Upper lobe of left lung (tissue), 6 donors: ENCODE measurements at regions not wholly inside any gene's neighbourhood (a gene's known extent, or its start where the extent isn't known, plus 50 kb on each side); places are given as distances from the start of the nearest gene placed in this dataset.

Experiments
- ATAC-seq, 2 donors: fragments of 200-7000 bp; cut with Tn5 transposase; one replicate each; pipeline ENCODE4 v1.9.1; 2022; ENCODE audit warnings: mild to moderate bottlenecking in 2 of 2, moderate library complexity in 2 of 2; ENCODE audit not compliant: low FRiP score in 2 of 2
- DNase-seq, 2 donors: peaks; one replicate each; pipeline ENCODE4 v3.0.0-alpha.2; 2019 to 2020
- H3K27ac ChIP-seq, 4 donors: fragments of 200-600 bp; sonication (generic); one replicate each; pipeline ENCODE4 v1.5.1; 2016 to 2019
- H3K27me3 ChIP-seq, 4 donors: fragments of 200-600 bp; sonication (generic); one replicate each; pipeline ENCODE4 v1.5.1; 2017 to 2019
- H3K36me3 ChIP-seq, 4 donors: fragments of 200-600 bp; sonication (generic); one replicate each; pipeline ENCODE4 v1.5.1; 2016 to 2019
- H3K4me1 ChIP-seq, 4 donors: fragments of 200-600 bp; sonication (generic); one replicate each; pipeline ENCODE4 v1.5.1; 2018 to 2019
- H3K4me3 ChIP-seq, 4 donors: fragments of 200-600 bp; sonication (generic); one replicate each; pipeline ENCODE4 v1.5.1; 2017 to 2019; ENCODE audit warnings: mild to moderate bottlenecking in 2 of 4, moderate library complexity in 1 of 4
- H3K9me3 ChIP-seq, 4 donors: fragments of 200-600 bp; sonication (generic); one replicate each; pipeline ENCODE4 v1.5.1; 2018 to 2019
- CTCF ChIP-seq, 6 experiments: fragments of 450-650 bp in 4 of 6; fragments of 200-600 bp in 2 of 6; sonication (generic) in 2 of 6; IDR thresholded peaks; one replicate each; pipeline ENCODE4 v1.5.1; 2016 to 2019; ENCODE audit warnings: antibody characterized with exemption in 6 of 6
- EP300 ChIP-seq, 4 donors: sonication (generic); formaldehyde crosslinking; IDR thresholded peaks; one replicate each; pipeline ENCODE4 v1.5.1; 2017; ENCODE audit warnings: antibody characterized with exemption in 4 of 4, control low read depth in 2 of 4
- POLR2A ChIP-seq, 4 donors: fragments of 450-650 bp; IDR thresholded peaks; one replicate each; pipeline ENCODE4 v1.5.1; 2016 to 2017; ENCODE audit warnings: antibody characterized with exemption in 4 of 4, mild to moderate bottlenecking in 2 of 4
- POLR2AphosphoS5 ChIP-seq, 2 donors: sonication (generic); formaldehyde crosslinking; IDR thresholded peaks; one replicate each; pipeline ENCODE4 v1.5.1; 2017; ENCODE audit warnings: antibody characterized with exemption in 2 of 2
- WGBS, 2 donors: methylation state at CpG; one replicate each; pipeline ENCODE4 v1.1.5; 2017 to 2018; 5-methylcytosine and 5-hydroxymethylcytosine counted together
- donor health status: DM: no; HTN: no; CAD: no; lungs with moderate emphysema.
- donor health status: DM: no; HTN: yes; CAD: no; lungs with severe emphysema.

GRCh38 chr5:21071421-21071820 is 1083.4 kb upstream of the CDH18 start:
- ATAC-seq (no peak), DNase-seq (no peak)
- Histone ChIP-seq H3K27ac (no peak overlapping the region), H3K4me3 (no peak overlapping the region), H3K36me3 (no peaks in the 10 kb centered on the region), H3K27me3 (no peaks in the 10 kb centered on the region), H3K4me1 (no peaks in the 10 kb centered on the region), H3K9me3 (no peaks in the 10 kb centered on the region)
- 74 to 83% methylated on average over 4 of the region's 4 CpGs for WGBS, 2 donors
- TF ChIP-seq EP300 (IDR thresholded peaks at IDR 0.05) (no peak), CTCF (IDR thresholded peaks at IDR 0.05) (no peak), POLR2A (IDR thresholded peaks at IDR 0.05) (no peak), POLR2AphosphoS5 (IDR thresholded peaks at IDR 0.05) (no peak)

GRCh38 chr5:21070858-21071257 is 1082.9 kb upstream of the CDH18 start:
- Histone ChIP-seq H3K9me3 (no peaks in the 10 kb centered on the region), H3K4me1 (no peaks in the 10 kb centered on the region), H3K27me3 (no peaks in the 10 kb centered on the region), H3K27ac (no peak overlapping the region), H3K36me3 (no peaks in the 10 kb centered on the region), H3K4me3 (no peak overlapping the region)
- TF ChIP-seq POLR2AphosphoS5 (IDR thresholded peaks at IDR 0.05) (no peak), EP300 (IDR thresholded peaks at IDR 0.05) (no peak), CTCF (IDR thresholded peaks at IDR 0.05) (no peak), POLR2A (IDR thresholded peaks at IDR 0.05) (no peak)
- no peak for ATAC-seq
- no peak for DNase-seq

GRCh38 chr5:21067724-21068123 is 1079.7 kb upstream of the CDH18 start:
- no peak for TF ChIP-seq CTCF (IDR thresholded peaks at IDR 0.05)
- TF ChIP-seq POLR2A (IDR thresholded peaks at IDR 0.05), result no peak
- TF ChIP-seq POLR2AphosphoS5 (IDR thresholded peaks at IDR 0.05), result no peak
- no peak for TF ChIP-seq EP300 (IDR thresholded peaks at IDR 0.05)
- no peaks in the 10 kb centered on the region for H3K27me3 ChIP-seq
- ATAC-seq (no peak), DNase-seq (no peak)
- WGBS, 2 donors, result 40 to 69% methylated on average over 1 of the region's 1 CpG
- H3K36me3 ChIP-seq, result no peaks in the 10 kb centered on the region
- H3K4me3 ChIP-seq, result no peak overlapping the region
- H3K9me3 ChIP-seq, result peaks cover 0 to 6% (median 0%) of the 10 kb centered on the region in 4 donors
- no peak overlapping the region for H3K27ac ChIP-seq
- H3K4me1 ChIP-seq, result no peaks in the 10 kb centered on the region

GRCh38 chr5:21063146-21063545 is 1075.1 kb upstream of the CDH18 start:
- Histone ChIP-seq H3K36me3 (no peaks in the 10 kb centered on the region), H3K27me3 (no peaks in the 10 kb centered on the region), H3K4me1 (no peaks in the 10 kb centered on the region), H3K27ac (no peak overlapping the region), H3K9me3 (peaks cover 0 to 6% (median 0%) of the 10 kb centered on the region in 4 donors), H3K4me3 (no peak overlapping the region)
- ATAC-seq (no peak), DNase-seq (no peak)
- 59 to 94% methylated on average over 2 to 3 of the region's 3 CpGs for WGBS, 2 donors
- TF ChIP-seq CTCF (IDR thresholded peaks at IDR 0.05) (no peak), POLR2AphosphoS5 (IDR thresholded peaks at IDR 0.05) (no peak), POLR2A (IDR thresholded peaks at IDR 0.05) (no peak), EP300 (IDR thresholded peaks at IDR 0.05) (no peak)

- peaks cover 0 to 1% (median 0%) of the 10 kb centered on the region in 4 donors for H3K9me3 ChIP-seq
- ATAC-seq (no peak), DNase-seq (no peak)
- no peak overlapping the region for H3K4me3 ChIP-seq
- WGBS, 2 donors, result 90 to 91% methylated on average over 5 of the region's 5 CpGs
- no peak overlapping the region for H3K27ac ChIP-seq
- no peaks in the 10 kb centered on the region for H3K4me1 ChIP-seq
- no peaks in the 10 kb centered on the region for H3K27me3 ChIP-seq
- no peak for TF ChIP-seq CTCF (IDR thresholded peaks at IDR 0.05)
- TF ChIP-seq POLR2A (IDR thresholded peaks at IDR 0.05), result no peak
- TF ChIP-seq EP300 (IDR thresholded peaks at IDR 0.05), result no peak
- TF ChIP-seq POLR2AphosphoS5 (IDR thresholded peaks at IDR 0.05), result no peak
- no peaks in the 10 kb centered on the region for H3K36me3 ChIP-seq
Observed at GRCh38 chr5:21058289-21058688, 1070.3 kb upstream of the CDH18 start.
